GM12891 (cell line): ENCODE measurements at regions not wholly inside any gene's neighbourhood (a gene's known extent, or its start where the extent isn't known, plus 50 kb on each side); places are given as distances from the start of the nearest gene placed in this dataset.

Experiments
- DNase-seq: peaks from one replicate; pipeline ENCODE4 v3.0.0; 2011; ENCODE audit warnings: low spot score; ENCODE audit not compliant: insufficient read length
- FAIRE-seq: peaks from 2 replicates; lab custom pipeline; 2011; peaks lifted over from hg19 to GRCh38; lab: Jason Lieb, UNC
- PAX5 ChIP-seq: IDR thresholded peaks from 2 replicates; pipeline ENCODE4 v1.6.1; 2011; ENCODE audit warnings: low read length, moderate library complexity, mild to moderate bottlenecking; ENCODE audit not compliant: insufficient read depth, severe bottlenecking
- POLR2A ChIP-seq: IDR thresholded peaks from 2 replicates; pipeline ENCODE4 v1.6.1; 2011; ENCODE audit warnings: low read depth, low read length, control low read depth
- POLR2AphosphoS5 ChIP-seq: IDR thresholded peaks from 2 replicates; pipeline ENCODE4 v1.6.1; 2011; ENCODE audit warnings: low read depth, low read length, control low read depth
- POU2F2 ChIP-seq: IDR thresholded peaks from 2 replicates; pipeline ENCODE4 v1.6.1; 2011; ENCODE audit warnings: low read depth, mild to moderate bottlenecking, control low read depth, low read length, moderate library complexity
- SPI1 ChIP-seq: IDR thresholded peaks from 2 replicates; pipeline ENCODE4 v1.6.1; 2011; ENCODE audit warnings: low read depth, low read length, control low read depth
- TAF1 ChIP-seq: IDR thresholded peaks from 2 replicates; pipeline ENCODE4 v1.6.1; 2011; ENCODE audit warnings: low read depth, low read length, control low read depth

GRCh38 chr6:140051521-140052512, 677.4 kb upstream of the CITED2 start:
- DNase-seq: no peak

GRCh38 chr6:140050101-140050995, 675.9 kb upstream of the CITED2 start:
- FAIRE-seq: no peak
- TF ChIP-seq PAX5 (no peak), POLR2AphosphoS5 (no peak), TAF1 (no peak), POLR2A (no peak), SPI1 (no peak), POU2F2 (no peak)
- no peak for DNase-seq

More at GRCh38 chr6:140051521-140052512, 677.4 kb upstream of the CITED2 start:
- FAIRE-seq: no peak
- TF ChIP-seq PAX5: no peak
- no peak for TF ChIP-seq POLR2A
- TF ChIP-seq SPI1: no peak
- TF ChIP-seq POU2F2: no peak
- no peak for TF ChIP-seq TAF1

GRCh38 chr6:140049251-140049650, 674.8 kb upstream of the CITED2 start:
- no peak for TF ChIP-seq POU2F2
- TF ChIP-seq SPI1: no peak
- TF ChIP-seq POLR2A: no peak
- no peak for TF ChIP-seq POLR2AphosphoS5
- no peak for TF ChIP-seq PAX5
- TF ChIP-seq TAF1: no peak
- no peak for FAIRE-seq
- no peak for DNase-seq

GRCh38 chr6:140048202-140048790, 673.8 kb upstream of the CITED2 start:
- TF ChIP-seq TAF1 (no peak), POU2F2 (no peak), SPI1 (no peak), POLR2A (no peak), POLR2AphosphoS5 (no peak), PAX5 (no peak)
- FAIRE-seq (no peak), DNase-seq (no peak)

DNA sequence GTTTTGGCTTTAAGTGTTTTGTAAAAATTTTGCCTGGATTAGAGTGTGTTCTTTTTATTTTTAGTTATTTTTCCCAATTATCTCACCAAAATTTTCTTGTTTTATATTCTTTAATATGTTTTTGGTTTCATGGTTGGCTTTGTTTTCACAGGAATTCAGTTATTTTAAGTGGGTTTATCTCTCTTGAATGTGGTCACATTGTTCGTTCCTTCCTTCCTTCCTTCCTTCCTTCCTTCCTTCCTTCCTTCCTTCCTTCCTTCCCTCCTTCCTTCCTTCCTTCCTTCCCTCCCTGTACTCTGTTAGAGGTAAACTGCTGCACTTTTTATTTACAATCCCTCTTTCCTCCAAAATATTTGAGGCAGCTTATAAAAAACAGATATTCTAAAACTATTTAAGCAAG, 672.9 kb upstream of the CITED2 start:
- DNase-seq (no peak), FAIRE-seq (no peak)
- TF ChIP-seq SPI1 (no peak), POU2F2 (no peak), POLR2A (no peak), TAF1 (no peak)

GRCh38 chr6:140046016-140046632, 671.7 kb upstream of the CITED2 start:
- no peak for TF ChIP-seq POLR2A
- no peak for TF ChIP-seq PAX5
- no peak for TF ChIP-seq TAF1
- TF ChIP-seq POLR2AphosphoS5: no peak
- no peak for DNase-seq
- no peak for FAIRE-seq

DNA sequence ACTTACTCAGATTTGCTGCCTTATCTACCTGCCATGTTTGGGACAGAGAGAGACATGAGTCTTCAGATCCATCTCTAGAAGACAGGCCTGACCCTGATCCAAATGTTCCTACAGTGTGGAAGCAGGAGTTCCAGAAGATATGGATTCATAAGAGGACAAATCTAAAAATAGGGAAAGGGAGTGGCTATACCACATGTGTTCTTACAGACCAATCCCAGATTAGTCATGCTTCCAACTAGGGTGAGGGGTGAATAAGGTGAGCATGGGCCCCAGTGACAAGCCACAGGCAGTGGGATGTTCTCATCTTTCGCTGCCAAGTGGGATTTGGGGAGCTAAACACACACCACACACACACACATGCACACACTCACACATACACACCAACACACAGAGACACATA, 670.7 kb upstream of the CITED2 start:
- DNase-seq: no peak
- no peak for FAIRE-seq
- TF ChIP-seq TAF1: no peak
- no peak for TF ChIP-seq POLR2A
- TF ChIP-seq SPI1: no peak
- TF ChIP-seq POU2F2: no peak
- TF ChIP-seq POLR2AphosphoS5: no peak
- TF ChIP-seq PAX5: no peak

GRCh38 chr6:140044626-140045025, 670.2 kb upstream of the CITED2 start:
- no peak for FAIRE-seq
- DNase-seq: no peak
- TF ChIP-seq POLR2A (no peak), SPI1 (no peak)

GRCh38 chr6:140043762-140044378, 669.4 kb upstream of the CITED2 start:
- FAIRE-seq (no peak), DNase-seq (no peak)
- TF ChIP-seq POLR2A (no peak), TAF1 (no peak), SPI1 (no peak), POLR2AphosphoS5 (no peak), PAX5 (no peak), POU2F2 (no peak)
